ENCODE measurements at regions not wholly inside any gene's neighbourhood (a gene's known extent, or its start where the extent isn't known, plus 50 kb on each side); places are given as distances from the start of the nearest gene placed in this dataset.

DNA sequence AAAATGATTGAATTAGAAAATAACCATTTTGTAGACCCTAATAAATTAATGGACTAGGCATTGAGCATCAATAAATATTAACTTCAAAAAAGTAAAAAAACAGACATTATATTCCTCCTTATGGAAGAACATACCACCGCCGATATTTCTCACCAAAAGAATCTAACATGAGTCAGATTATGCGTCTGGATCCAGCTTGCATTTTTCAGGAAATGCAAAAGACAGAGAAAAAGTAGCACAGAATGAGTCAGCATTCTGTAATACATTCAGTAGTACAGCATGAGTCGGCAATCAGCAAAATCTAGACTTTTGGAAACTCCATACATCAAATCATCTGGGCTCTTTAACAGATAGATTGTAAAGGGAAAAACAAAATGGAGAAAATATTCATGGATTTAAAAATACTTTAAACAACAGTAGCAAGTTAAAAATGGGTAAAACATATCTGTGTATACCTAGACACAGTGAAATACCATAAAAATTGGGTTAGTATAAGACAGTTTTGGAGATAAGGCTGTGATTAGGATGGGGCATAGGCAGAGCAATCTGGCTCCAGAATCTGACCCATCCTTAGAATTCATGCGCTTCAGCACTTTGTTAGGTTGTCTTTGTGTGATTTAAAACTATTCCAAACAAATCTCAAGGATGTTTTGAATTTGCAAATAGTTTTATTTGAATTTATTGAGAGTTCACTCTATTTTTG, 633.0 kb upstream of the FAM241A start:
- no peak for FAIRE-seq

DNA sequence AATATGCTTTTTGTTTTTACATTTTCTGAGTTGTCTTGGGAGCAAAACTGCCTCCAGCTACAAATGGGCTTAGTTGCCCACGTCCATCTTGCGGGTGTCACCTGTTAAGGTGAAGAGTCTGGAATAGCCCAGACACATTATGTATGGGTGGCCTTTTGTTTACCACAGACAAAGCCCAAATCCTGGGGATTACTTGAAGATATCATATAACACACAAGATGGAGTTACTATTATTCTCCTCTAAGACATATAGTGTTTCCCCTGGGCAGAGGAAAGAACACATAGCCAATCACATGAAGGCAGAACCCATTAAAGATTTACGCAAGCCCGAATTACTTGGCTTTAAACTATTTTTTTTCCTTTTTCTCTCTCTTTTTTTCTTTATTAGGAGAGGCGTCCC, 625.6 kb upstream of the FAM241A start:
- no peak for FAIRE-seq

GRCh38 chr4:111530446-111530845, 614.8 kb upstream of the FAM241A start:
- no peak for FAIRE-seq

- FAIRE-seq: no peak
Measured at GRCh38 chr4:111535792-111536191, 609.5 kb upstream of the FAM241A start.

- no peak for FAIRE-seq
Measured at GRCh38 chr4:111537165-111537564, 608.1 kb upstream of the FAM241A start.

GRCh38 chr4:111537871-111538270, 607.4 kb upstream of the FAM241A start:
- FAIRE-seq: no peak

DNA sequence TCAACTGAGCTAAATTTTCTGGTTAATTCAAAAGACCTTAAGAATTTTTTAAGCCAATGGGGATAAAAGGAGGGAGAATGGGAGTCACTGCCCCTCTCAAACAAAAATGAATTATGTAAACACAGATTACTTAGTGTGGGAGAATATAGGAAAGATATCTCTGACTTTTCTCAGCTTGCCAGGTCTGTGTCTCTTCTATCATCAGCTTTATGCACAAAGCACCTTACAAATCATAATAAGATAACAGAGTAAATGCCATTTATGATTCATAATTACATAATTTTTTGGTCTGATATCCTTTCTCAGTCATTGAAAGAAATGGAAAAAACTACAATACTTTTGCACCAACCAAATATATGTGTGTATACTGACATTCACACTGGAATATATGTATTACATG, 604.6 kb upstream of the FAM241A start:
- no peak for FAIRE-seq

GRCh38 chr4:111542056-111542455, 603.2 kb upstream of the FAM241A start:
- no peak for FAIRE-seq

GRCh38 chr4:111546881-111547280, 598.4 kb upstream of the FAM241A start:
- no peak for FAIRE-seq

DNA sequence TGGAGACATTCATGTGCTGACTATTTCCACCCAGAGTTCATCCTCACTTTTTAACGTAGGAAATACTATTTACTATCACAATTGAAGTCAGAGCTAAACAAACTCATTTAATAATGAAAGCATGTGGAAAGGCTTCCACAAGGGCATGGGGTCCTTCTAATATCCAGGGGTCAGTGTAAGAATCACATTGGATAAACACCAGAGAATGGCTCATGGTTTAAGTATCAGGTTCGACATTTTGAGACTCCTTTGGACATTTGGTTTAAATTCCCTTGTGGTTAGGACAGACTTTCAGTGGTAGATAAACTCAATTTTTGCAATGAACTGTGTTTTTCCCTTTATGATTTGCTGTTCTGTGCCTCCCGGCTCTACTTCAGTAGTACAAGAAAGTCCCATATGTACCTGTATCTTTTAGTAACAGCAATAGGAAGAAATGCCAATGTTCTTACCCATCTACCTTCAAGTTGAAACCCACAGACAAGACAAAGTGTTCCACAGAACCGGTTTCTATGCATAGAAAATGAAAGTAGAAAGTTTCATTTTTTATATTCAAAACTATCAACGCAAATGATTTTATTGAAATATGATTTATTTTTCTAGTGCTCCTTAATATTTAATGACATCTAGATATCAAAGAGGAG, 589.0 kb upstream of the FAM241A start:
- no peak for FAIRE-seq

DNA sequence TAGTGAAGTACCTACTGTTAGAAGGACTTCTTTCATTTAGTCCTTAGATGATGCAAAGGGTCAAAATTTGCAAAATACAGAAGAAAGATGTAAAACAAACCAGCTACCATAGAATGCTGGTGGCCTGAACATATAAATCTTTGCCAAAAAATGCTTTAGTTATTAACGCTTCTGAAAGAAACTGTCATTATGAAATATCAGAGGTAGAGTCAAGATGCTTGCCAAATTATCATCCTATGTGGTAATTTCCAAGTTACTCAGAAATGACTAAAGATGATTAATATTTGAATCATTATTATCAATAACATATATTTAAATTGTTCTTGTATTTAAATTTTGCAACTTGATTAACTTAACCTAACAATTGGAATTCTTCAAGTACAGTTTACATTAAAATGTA, 588.4 kb upstream of the FAM241A start:
- FAIRE-seq: no peak

DNA sequence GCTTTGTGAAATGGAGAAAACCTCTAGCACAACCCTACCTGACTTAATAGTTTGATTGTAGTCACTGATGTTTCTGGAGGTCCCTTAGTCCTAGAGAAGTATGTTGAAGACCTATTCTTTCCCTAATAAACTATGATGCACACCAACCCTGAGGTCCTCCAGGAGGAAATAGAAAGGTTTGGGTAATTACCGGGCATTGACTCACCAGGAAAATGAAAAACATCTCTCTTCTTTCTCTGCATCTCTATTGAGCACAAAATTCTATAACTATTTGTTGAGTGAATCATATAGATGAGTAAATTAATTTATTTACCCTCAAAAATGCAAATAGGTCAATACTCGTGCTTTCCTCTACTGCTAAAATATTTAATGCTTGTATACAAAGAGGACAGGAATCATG, 582.4 kb upstream of the FAM241A start:
- FAIRE-seq: no peak

- FAIRE-seq: no peak
Measured at GRCh38 chr4:111572470-111572869, 572.8 kb upstream of the FAM241A start.

DNA sequence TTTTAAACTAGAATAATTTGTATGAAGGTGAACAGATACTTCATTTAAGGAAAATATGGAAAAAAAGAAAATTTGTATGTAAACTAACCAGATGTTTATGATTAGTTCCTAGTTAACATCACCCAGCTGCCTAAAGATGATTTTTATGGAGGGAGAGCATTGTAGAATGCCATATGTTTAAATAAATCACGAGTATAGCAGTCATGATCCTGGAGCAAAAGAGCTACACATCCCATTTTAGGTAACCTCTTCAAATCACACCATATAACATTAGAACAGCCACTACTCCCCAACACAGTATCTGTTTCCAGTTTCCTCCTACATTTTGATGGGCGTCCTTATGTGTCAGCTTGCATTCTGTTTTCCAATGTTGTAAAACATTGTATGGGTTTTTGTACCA, 571.9 kb upstream of the FAM241A start:
- FAIRE-seq: no peak

DNA sequence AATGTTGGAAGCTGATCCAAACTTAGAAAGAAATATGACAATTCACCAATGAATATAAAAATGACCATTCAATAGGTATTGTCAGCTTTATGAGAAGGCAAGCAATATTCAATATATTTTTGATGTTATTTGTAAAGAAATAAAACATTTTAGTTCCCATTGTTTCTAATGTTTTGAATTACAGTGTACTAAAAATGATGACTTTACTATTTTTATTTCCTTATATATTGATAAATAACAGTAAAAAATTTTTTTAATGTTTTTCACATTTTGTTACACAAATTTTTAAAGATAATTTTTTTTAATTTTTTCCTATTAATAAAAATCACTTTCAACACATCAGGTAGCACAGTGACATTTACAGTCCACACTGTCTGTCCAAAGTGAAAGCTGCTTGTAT, 565.5 kb upstream of the FAM241A start:
- peak; percentile 62 for FAIRE-seq

- FAIRE-seq: no peak
Measured at GRCh38 chr4:111595456-111595855, 549.8 kb upstream of the FAM241A start.

DNA sequence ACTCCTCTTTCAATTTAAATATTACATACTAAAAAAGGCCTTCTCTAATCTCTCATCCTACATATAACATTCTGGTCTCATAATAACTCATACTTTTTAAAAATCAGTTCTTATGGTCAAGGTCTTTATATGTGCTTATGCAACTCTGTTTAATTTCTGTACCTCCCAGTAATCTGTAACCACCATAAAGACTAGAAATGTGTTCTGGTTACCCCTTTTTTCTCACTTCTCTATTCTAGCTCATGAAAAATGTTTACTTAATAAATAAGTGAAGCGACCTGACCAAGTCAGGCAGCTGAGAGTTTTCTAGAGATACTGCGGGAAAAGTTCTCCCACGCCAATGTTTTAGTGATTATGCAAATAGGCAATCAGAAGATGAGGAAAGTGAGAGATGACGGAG, 548.8 kb upstream of the FAM241A start:
- FAIRE-seq: no peak

DNA sequence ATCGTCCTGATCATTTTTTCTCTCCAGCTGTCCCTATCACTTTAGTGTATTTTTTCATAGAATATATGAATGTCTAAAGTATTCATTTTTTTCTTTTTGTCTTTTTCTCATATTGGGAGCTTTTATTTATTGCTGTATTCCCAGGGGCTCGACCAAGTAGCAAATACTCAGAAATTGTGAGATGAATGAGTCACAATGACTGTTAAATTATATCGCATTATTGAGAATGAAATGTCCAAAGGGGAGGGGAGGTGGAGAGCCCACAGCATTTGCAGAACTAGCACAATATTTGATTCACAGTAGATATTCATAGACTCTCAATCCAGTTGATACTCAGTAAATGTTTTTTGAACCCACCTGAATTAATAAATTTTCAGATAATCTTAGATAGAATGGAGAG, 543.6 kb upstream of the FAM241A start:
- FAIRE-seq: no peak

DNA sequence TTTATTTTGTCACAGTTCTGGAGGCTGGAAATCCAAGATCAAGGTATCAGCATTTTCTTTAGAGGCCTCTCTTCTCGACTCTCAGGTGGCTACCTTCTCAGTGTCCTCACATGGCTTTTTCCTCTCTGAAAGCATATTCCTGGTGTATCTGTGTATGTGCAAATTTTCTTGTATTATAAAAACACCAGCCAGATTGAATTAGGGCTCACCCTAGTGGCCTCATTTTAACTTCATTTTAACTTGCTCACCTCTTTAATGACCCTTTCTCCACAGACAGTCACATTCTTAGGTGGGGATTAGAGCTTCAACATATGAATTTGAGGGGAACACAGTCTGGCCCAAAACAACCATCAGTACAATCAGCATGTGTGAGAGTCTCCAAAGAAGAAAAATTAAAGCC, 542.4 kb upstream of the FAM241A start:
- peak; percentile 22 for FAIRE-seq

DNA sequence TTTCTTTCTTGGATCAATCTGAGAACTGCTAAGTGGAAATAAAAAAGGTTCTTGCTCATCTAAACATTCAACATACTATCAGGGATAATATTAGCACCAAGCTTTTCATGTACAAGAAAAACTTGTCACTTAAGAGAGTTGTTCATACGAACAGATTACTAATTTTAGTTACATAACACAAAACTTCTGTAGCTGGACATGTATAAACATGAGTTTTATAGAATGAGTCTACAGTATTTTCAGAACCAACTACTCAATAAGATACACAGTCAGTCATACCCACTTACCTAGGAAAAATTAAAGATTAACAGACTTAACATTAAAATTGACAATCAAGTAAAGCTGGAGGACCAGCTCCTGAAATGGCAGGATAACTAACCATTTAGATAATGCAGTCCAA, 540.1 kb upstream of the FAM241A start:
- no peak for FAIRE-seq

DNA sequence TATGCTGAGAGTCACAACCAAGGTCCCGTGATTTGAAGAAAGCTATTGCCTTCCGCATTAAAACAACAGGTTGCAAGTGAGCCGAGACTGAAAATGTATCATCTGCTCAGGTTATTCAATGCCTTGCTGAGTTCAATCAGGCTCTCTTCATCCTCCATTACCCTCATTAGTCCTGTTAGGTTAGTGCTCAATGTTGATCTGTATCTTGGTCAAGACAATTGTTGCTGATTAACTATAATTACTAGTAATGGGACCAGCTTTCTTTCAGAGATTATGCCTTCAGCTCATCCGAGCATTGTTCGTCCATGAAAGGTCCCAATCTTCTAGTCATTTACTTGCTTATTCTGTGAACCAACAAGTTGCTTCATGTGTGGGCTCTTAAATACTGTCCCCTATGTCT, 534.6 kb upstream of the FAM241A start:
- FAIRE-seq: no peak

GRCh38 chr4:111618908-111619307, 526.3 kb upstream of the FAM241A start:
- FAIRE-seq: no peak

DNA sequence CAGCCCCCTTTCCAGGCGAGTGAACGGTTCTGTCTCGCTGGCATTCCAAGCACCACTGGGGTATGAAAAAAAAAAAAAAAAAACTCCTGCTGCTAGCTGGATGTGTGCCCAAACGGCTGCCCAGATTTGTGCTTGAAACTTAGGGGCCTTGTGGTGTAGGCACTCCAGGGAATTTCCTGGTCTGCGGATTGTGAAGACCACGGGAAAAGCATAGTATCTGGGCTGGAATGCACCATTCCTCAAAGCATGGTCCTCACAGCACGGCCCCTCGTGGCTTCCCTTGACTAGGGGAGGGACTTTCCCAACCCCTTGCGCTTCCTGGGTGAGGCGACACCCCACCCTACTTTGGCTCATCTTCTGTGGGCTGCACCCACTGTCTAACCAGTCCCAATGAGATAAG, 516.8 kb upstream of the FAM241A start:
- no peak for FAIRE-seq

DNA sequence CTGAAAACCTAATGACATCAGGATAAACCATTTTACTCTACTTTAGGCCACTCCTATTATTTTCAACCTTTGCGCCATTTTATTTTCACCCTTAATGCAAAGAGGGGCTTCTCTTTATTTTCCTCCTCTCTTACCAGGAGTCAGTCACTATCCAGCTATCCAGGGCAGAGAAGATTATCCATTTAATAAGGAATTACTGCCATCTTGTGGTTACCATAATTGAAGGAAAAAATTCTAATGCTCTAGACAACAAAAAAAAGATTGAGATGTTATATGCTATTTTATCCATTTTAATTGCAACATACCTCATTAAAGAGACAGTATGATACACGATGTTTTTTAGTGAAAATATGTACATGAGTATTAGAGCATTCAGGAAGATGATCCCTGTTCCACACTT, 514.5 kb upstream of the FAM241A start:
- FAIRE-seq: peak; percentile 97

All from TTC549 (cell line).